WTC11 (cell line): ENCODE measurements at regions not wholly inside any gene's neighbourhood (a gene's known extent, or its start where the extent isn't known, plus 50 kb on each side); places are given as distances from the start of the nearest gene placed in this dataset.

Experiments used
- ATAC-seq: fragments of 200-7000 bp; cut with Tn5 transposase; 2 replicates; pipeline ENCODE4 v1.10.0; 2021; ENCODE audit warnings: mild to moderate bottlenecking, moderate library complexity
- CTCF ChIA-PET: fragments of 300-600 bp; sonication (Branson Sonifier 250); formaldehyde crosslinking; loops from one replicate; lab custom pipeline; 2021; ENCODE audit warnings: antibody characterized with exemption; lab: Charles Lee
- POLR2A ChIA-PET: fragments of 350-600 bp; sonication (Branson Sonifier 250); formaldehyde crosslinking; loops from one replicate; lab custom pipeline; 2021; ENCODE audit warnings: antibody characterized with exemption; lab: Charles Lee
- DNase-seq: peaks from one replicate; pipeline ENCODE4 v3.0.0; 2021; ENCODE audit warnings: low spot score
- H3K27ac Mint-ChIP-seq: 2 replicates; pipeline ENCODE4 v1.8.0; 2021; ENCODE audit warnings: mixed read lengths
- H3K27me3 Mint-ChIP-seq: 2 replicates; pipeline ENCODE4 v1.8.0; 2021; ENCODE audit warnings: low read depth, mild to moderate bottlenecking, moderate library complexity, mixed read lengths
- H3K36me3 Mint-ChIP-seq: 2 replicates; pipeline ENCODE4 v1.8.0; 2021; ENCODE audit warnings: mixed read lengths
- H3K4me1 Mint-ChIP-seq: 2 replicates; pipeline ENCODE4 v1.8.0; 2022; ENCODE audit warnings: mixed read lengths
- H3K4me3 Mint-ChIP-seq: 2 replicates; pipeline ENCODE4 v1.8.0; 2021; ENCODE audit warnings: mild to moderate bottlenecking, moderate library complexity, mixed read lengths
- H3K9me3 Mint-ChIP-seq: 2 replicates; pipeline ENCODE4 v1.8.0; 2021; ENCODE audit warnings: mixed read lengths
- ELF4 ChIP-seq: sonication (generic); formaldehyde crosslinking; IDR thresholded peaks from 2 replicates; pipeline ENCODE4 v1.8.1; 2022; ENCODE audit warnings: low read depth, mild to moderate bottlenecking, moderate library complexity, missing genetic modification reagents
- ESRRA ChIP-seq: sonication (generic); formaldehyde crosslinking; IDR thresholded peaks from 2 replicates; pipeline ENCODE4 v1.8.1; 2022; ENCODE audit warnings: mild to moderate bottlenecking, missing genetic modification reagents, borderline replicate concordance
- FOXK1 ChIP-seq: sonication (generic); formaldehyde crosslinking; IDR thresholded peaks from 2 replicates; pipeline ENCODE4 v1.8.0; 2022; ENCODE audit warnings: mild to moderate bottlenecking, moderate library complexity, missing genetic modification reagents
- GRHL2 ChIP-seq: fragments of 250-450 bp; sonication (Bioruptor Pico); IDR thresholded peaks from 2 replicates; pipeline ENCODE4 v1.8.0; 2022; ENCODE audit warnings: mild to moderate bottlenecking, moderate library complexity; ENCODE audit not compliant: insufficient replicate concordance, severe bottlenecking
- IRF2 ChIP-seq: sonication (generic); formaldehyde crosslinking; IDR thresholded peaks from 2 replicates; pipeline ENCODE4 v1.8.0; 2022; ENCODE audit warnings: low read depth, missing genetic modification reagents, borderline replicate concordance
- JAZF1 ChIP-seq: fragments of 250-450 bp; sonication (Bioruptor Pico); IDR thresholded peaks from 2 replicates; pipeline ENCODE4 v1.9.0; 2021; ENCODE audit warnings: moderate library complexity, mild to moderate bottlenecking, inconsistent platforms
- MXD4 ChIP-seq: fragments of 250-450 bp; sonication (Bioruptor Pico); IDR thresholded peaks from 2 replicates; pipeline ENCODE4 v1.8.0; 2021; ENCODE audit warnings: mild to moderate bottlenecking, moderate library complexity, borderline replicate concordance
- NFATC4 ChIP-seq: fragments of 250-450 bp; sonication (Bioruptor Pico); IDR thresholded peaks from 2 replicates; pipeline ENCODE4 v1.9.0; 2021; ENCODE audit warnings: mild to moderate bottlenecking
- NR1H2 ChIP-seq: sonication (generic); formaldehyde crosslinking; IDR thresholded peaks from 2 replicates; pipeline ENCODE4 v1.9.0; 2021; ENCODE audit warnings: mild to moderate bottlenecking, moderate library complexity, missing genetic modification reagents
- RELA ChIP-seq: sonication (generic); formaldehyde crosslinking; IDR thresholded peaks from 2 replicates; pipeline ENCODE4 v1.8.1; 2022; ENCODE audit warnings: missing genetic modification reagents, mild to moderate bottlenecking, borderline replicate concordance
- SP1 ChIP-seq: sonication (generic); formaldehyde crosslinking; conservative IDR thresholded peaks from 2 replicates; pipeline ENCODE4 v1.8.1; 2022; ENCODE audit warnings: missing genetic modification reagents
- TEAD1 ChIP-seq: sonication (generic); formaldehyde crosslinking; IDR thresholded peaks from 2 replicates; pipeline ENCODE4 v1.8.0; 2022; ENCODE audit warnings: mild to moderate bottlenecking, missing genetic modification reagents
- ZNF219 ChIP-seq: sonication (generic); formaldehyde crosslinking; IDR thresholded peaks from 2 replicates; pipeline ENCODE4 v1.8.0; 2023; ENCODE audit warnings: missing genetic modification reagents, mild to moderate bottlenecking, borderline replicate concordance
- ZNF263 ChIP-seq: sonication (generic); formaldehyde crosslinking; IDR thresholded peaks from 2 replicates; pipeline ENCODE4 v1.8.1; 2022; ENCODE audit warnings: low read depth, mild to moderate bottlenecking, moderate library complexity, missing genetic modification reagents
- ZNF317 ChIP-seq: sonication (generic); formaldehyde crosslinking; IDR thresholded peaks from 2 replicates; pipeline ENCODE4 v1.8.1; 2023; ENCODE audit warnings: low read depth, mild to moderate bottlenecking, moderate library complexity, missing genetic modification reagents, borderline replicate concordance
- TF ChIP-seq, protein P1 (sequence below): sonication (generic); formaldehyde crosslinking; conservative IDR thresholded peaks from 2 replicates; pipeline ENCODE4 v1.8.1; 2022; ENCODE audit warnings: mild to moderate bottlenecking, missing genetic modification reagents
- TF ChIP-seq, protein P2 (sequence below): sonication (generic); formaldehyde crosslinking; IDR thresholded peaks from 2 replicates; pipeline ENCODE4 v1.8.1; 2022; ENCODE audit warnings: low read depth, missing genetic modification reagents, borderline replicate concordance
- TF ChIP-seq, protein P3 (sequence below): sonication (generic); formaldehyde crosslinking; IDR thresholded peaks from 2 replicates; pipeline ENCODE4 v1.8.0; 2022; ENCODE audit warnings: mild to moderate bottlenecking, missing genetic modification reagents
- TF ChIP-seq, protein P4 (sequence below): sonication (generic); formaldehyde crosslinking; IDR thresholded peaks from 2 replicates; pipeline ENCODE4 v1.8.1; 2023; ENCODE audit warnings: mild to moderate bottlenecking, missing genetic modification reagents, moderate library complexity
- TF ChIP-seq, protein P5 (sequence below): sonication (generic); formaldehyde crosslinking; IDR thresholded peaks from 2 replicates; pipeline ENCODE4 v1.8.0; 2023; ENCODE audit warnings: missing genetic modification reagents
- TF ChIP-seq, protein P6 (sequence below): sonication (generic); formaldehyde crosslinking; IDR thresholded peaks from 2 replicates; pipeline ENCODE4 v1.8.0; 2023; ENCODE audit warnings: mild to moderate bottlenecking, missing genetic modification reagents
- TF ChIP-seq, protein P7 (sequence below): sonication (generic); formaldehyde crosslinking; IDR thresholded peaks from 2 replicates; pipeline ENCODE4 v1.8.1; 2022; ENCODE audit warnings: mild to moderate bottlenecking, missing genetic modification reagents, moderate library complexity, borderline replicate concordance
- TF ChIP-seq, protein P8 (sequence below): fragments of 250-450 bp; sonication (Bioruptor Pico); conservative IDR thresholded peaks from 2 replicates; pipeline ENCODE4 v1.9.0; 2021; ENCODE audit warnings: mild to moderate bottlenecking
- TF ChIP-seq, protein P9 (sequence below): sonication (generic); formaldehyde crosslinking; IDR thresholded peaks from 2 replicates; pipeline ENCODE4 v1.8.1; 2022; ENCODE audit warnings: mild to moderate bottlenecking, moderate library complexity, missing genetic modification reagents

DNA sequence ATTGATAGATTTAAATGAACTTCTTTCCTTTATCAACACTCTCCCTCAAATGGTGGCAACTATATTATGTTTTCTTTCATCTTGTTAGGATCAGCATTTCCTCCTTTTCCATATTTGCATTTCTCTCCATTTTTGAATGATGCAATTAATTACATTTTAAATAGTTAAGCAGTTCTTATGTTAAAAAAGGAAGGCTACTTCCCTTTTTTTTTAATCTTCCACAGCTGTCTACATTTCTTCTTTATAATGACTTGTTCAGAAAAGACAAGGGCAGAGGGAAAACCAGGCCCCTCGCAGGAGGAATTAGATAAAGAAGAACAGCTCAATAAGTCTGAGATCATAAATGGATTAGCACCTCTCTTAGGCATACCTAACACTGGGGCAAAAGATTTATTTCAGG, 208.9 kb downstream of the ARL4A start:
- no peak for TF ChIP-seq ZNF317 (CRISPR knock-in tag)
- no peak for TF ChIP-seq ZNF263 (CRISPR knock-in tag)
- no peak for TF ChIP-seq ESRRA (CRISPR knock-in tag)
- no peak for TF ChIP-seq ELF4 (CRISPR knock-in tag)
- no peak for TF ChIP-seq JAZF1 (CRISPR knock-in tag)
- TF ChIP-seq SP1 (CRISPR knock-in tag) = no peak
- TF ChIP-seq, protein P1, sequence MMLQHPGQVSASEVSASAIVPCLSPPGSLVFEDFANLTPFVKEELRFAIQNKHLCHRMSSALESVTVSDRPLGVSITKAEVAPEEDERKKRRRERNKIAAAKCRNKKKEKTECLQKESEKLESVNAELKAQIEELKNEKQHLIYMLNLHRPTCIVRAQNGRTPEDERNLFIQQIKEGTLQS (CRISPR knock-in tag) = no peak
- no peak for TF ChIP-seq IRF2 (CRISPR knock-in tag)
- TF ChIP-seq, protein P2, sequence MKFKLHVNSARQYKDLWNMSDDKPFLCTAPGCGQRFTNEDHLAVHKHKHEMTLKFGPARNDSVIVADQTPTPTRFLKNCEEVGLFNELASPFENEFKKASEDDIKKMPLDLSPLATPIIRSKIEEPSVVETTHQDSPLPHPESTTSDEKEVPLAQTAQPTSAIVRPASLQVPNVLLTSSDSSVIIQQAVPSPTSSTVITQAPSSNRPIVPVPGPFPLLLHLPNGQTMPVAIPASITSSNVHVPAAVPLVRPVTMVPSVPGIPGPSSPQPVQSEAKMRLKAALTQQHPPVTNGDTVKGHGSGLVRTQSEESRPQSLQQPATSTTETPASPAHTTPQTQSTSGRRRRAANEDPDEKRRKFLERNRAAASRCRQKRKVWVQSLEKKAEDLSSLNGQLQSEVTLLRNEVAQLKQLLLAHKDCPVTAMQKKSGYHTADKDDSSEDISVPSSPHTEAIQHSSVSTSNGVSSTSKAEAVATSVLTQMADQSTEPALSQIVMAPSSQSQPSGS (CRISPR knock-in tag) = no peak
- TF ChIP-seq, protein P3, sequence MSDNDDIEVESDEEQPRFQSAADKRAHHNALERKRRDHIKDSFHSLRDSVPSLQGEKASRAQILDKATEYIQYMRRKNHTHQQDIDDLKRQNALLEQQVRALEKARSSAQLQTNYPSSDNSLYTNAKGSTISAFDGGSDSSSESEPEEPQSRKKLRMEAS (CRISPR knock-in tag) = no peak
- TF ChIP-seq NFATC4 = no peak
- no peak for TF ChIP-seq ZNF219
- no peak for TF ChIP-seq RELA (CRISPR knock-in tag)
- TF ChIP-seq, protein P4, sequence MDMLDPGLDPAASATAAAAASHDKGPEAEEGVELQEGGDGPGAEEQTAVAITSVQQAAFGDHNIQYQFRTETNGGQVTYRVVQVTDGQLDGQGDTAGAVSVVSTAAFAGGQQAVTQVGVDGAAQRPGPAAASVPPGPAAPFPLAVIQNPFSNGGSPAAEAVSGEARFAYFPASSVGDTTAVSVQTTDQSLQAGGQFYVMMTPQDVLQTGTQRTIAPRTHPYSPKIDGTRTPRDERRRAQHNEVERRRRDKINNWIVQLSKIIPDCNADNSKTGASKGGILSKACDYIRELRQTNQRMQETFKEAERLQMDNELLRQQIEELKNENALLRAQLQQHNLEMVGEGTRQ (CRISPR knock-in tag) = no peak
- Mint-ChIP-seq H3K4me3 (no peak overlapping the region), H3K4me1 (peaks cover 10% of the 10 kb centered on the region), H3K9me3 (peaks cover 10% of the 10 kb centered on the region), H3K36me3 (no peaks in the 10 kb centered on the region), H3K27ac (no peak overlapping the region), H3K27me3 (no peaks in the 10 kb centered on the region)
- POLR2A ChIA-PET = no interaction called here
- DNase-seq (no peak), ATAC-seq (no peak)
- CTCF ChIA-PET = no interaction called here

DNA sequence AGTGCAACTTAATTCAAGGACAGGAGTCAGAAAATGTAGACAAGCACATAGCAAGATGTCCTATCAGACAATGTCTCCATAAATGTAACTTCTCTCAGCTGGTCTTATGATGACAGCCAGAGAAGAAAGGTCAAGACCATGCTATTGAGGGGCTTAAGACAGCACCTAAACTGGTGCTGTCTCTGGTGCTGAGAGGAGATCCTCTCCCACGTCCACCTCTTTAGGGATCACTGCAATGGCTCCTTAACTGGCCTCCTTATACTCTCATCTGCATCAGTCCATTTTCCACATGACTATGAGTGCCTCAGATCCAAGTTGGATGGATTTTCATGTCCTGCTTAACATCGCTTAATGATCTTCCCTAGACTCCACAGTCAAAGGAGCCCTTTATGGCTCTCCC, 210.6 kb downstream of the ARL4A start:
- Mint-ChIP-seq H3K27me3 (no peaks in the 10 kb centered on the region), H3K9me3 (peaks cover 10% of the 10 kb centered on the region), H3K4me1 (peaks cover 10% of the 10 kb centered on the region), H3K4me3 (no peak overlapping the region), H3K36me3 (no peaks in the 10 kb centered on the region), H3K27ac (no peak overlapping the region)
- POLR2A ChIA-PET = no interaction called here
- DNase-seq (no peak), ATAC-seq (peak; percentile 61; the same call in 1 of the 2 replicates)
- CTCF ChIA-PET = interaction anchor here (0.8 kb wide), 1 partner anchor 211 kb away, joined by 3 read pairs; no protein-coding TSS in a partner anchor
- TF ChIP-seq, protein P5, sequence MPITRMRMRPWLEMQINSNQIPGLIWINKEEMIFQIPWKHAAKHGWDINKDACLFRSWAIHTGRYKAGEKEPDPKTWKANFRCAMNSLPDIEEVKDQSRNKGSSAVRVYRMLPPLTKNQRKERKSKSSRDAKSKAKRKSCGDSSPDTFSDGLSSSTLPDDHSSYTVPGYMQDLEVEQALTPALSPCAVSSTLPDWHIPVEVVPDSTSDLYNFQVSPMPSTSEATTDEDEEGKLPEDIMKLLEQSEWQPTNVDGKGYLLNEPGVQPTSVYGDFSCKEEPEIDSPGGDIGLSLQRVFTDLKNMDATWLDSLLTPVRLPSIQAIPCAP = no peak
- TF ChIP-seq, protein P3 (CRISPR knock-in tag) = no peak
- TF ChIP-seq, protein P6, sequence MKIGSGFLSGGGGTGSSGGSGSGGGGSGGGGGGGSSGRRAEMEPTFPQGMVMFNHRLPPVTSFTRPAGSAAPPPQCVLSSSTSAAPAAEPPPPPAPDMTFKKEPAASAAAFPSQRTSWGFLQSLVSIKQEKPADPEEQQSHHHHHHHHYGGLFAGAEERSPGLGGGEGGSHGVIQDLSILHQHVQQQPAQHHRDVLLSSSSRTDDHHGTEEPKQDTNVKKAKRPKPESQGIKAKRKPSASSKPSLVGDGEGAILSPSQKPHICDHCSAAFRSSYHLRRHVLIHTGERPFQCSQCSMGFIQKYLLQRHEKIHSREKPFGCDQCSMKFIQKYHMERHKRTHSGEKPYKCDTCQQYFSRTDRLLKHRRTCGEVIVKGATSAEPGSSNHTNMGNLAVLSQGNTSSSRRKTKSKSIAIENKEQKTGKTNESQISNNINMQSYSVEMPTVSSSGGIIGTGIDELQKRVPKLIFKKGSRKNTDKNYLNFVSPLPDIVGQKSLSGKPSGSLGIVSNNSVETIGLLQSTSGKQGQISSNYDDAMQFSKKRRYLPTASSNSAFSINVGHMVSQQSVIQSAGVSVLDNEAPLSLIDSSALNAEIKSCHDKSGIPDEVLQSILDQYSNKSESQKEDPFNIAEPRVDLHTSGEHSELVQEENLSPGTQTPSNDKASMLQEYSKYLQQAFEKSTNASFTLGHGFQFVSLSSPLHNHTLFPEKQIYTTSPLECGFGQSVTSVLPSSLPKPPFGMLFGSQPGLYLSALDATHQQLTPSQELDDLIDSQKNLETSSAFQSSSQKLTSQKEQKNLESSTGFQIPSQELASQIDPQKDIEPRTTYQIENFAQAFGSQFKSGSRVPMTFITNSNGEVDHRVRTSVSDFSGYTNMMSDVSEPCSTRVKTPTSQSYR (CRISPR knock-in tag) = no peak
- no peak for TF ChIP-seq TEAD1
- TF ChIP-seq, protein P7, sequence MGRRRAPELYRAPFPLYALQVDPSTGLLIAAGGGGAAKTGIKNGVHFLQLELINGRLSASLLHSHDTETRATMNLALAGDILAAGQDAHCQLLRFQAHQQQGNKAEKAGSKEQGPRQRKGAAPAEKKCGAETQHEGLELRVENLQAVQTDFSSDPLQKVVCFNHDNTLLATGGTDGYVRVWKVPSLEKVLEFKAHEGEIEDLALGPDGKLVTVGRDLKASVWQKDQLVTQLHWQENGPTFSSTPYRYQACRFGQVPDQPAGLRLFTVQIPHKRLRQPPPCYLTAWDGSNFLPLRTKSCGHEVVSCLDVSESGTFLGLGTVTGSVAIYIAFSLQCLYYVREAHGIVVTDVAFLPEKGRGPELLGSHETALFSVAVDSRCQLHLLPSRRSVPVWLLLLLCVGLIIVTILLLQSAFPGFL (CRISPR knock-in tag) = no peak
- TF ChIP-seq, protein P8, sequence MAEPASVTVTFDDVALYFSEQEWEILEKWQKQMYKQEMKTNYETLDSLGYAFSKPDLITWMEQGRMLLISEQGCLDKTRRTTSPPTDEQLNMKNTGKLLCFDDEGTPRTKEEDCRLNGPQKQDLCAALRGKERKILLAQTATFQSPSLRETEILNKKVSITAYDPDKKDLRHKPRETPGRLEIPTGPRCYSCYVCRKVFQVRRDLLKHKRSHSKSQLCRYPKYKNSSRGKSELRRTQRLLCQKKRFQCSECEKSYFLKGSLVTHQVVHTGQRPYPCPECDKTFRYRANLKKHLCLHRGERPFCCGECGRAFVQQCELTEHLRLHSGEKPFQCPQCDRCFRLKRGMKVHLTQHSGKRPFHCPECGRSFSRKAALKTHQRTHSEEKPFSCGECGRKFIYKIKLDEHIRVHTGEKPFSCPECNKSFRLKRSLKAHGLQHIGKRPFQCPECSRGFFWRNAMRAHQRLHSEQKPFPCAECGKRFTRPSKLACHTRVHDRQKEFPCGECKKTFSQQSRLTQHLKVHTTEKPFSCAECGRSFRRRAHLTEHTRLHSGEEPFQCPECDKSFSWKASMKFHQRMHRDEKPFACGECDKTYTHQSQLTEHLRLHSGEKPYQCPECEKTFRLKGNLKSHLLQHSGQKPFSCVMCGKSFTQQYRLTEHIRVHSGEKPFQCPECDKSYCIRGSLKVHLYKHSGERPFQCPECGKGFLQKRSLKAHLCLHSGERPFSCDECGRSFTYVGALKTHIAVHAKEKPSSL = no peak
- TF ChIP-seq, protein P9, sequence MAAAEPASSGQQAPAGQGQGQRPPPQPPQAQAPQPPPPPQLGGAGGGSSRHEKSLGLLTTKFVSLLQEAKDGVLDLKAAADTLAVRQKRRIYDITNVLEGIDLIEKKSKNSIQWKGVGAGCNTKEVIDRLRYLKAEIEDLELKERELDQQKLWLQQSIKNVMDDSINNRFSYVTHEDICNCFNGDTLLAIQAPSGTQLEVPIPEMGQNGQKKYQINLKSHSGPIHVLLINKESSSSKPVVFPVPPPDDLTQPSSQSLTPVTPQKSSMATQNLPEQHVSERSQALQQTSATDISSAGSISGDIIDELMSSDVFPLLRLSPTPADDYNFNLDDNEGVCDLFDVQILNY (CRISPR knock-in tag) = no peak
- no peak for TF ChIP-seq MXD4
- TF ChIP-seq FOXK1 = no peak
- TF ChIP-seq GRHL2 (CRISPR knock-in tag) = no peak
- no peak for TF ChIP-seq NR1H2 (CRISPR knock-in tag)
